Neural cell (in vitro differentiated cells): ENCODE measurements at regions not wholly inside any gene's neighbourhood (a gene's known extent, or its start where the extent isn't known, plus 50 kb on each side); places are given as distances from the start of the nearest gene placed in this dataset.

Source experiments
- H2AFZ ChIP-seq: fragments of 200-600, 300-800 bp; sonication (generic), shearing (Covaris generic); 2 replicates; pipeline ENCODE4 v1.6.0; 2014; ENCODE audit warnings: low read depth, mild to moderate bottlenecking, antibody characterized with exemption, low read length, moderate library complexity
- H3F3A ChIP-seq: fragments of 200-600 bp; shearing (Covaris generic); 2 replicates; pipeline ENCODE4 v1.6.1; 2016; ENCODE audit warnings: mild to moderate bottlenecking, moderate library complexity, mixed read lengths, antibody characterized with exemption, low read length; ENCODE audit not compliant: insufficient read depth, poor library complexity, severe bottlenecking
- H3K27ac ChIP-seq: fragments of 200-600, 300-800 bp; sonication (generic), shearing (Covaris generic); 2 replicates; pipeline ENCODE4 v1.5.1; 2014; ENCODE audit warnings: mild to moderate bottlenecking, low read length, moderate library complexity
- H3K27me3 ChIP-seq: fragments of 300-800, 200-600 bp; sonication (generic), shearing (Covaris generic); 2 replicates; pipeline ENCODE4 v1.6.0; 2014; ENCODE audit warnings: mild to moderate bottlenecking, low read depth, low read length, moderate library complexity; ENCODE audit not compliant: insufficient read depth
- H3K36me3 ChIP-seq: fragments of 300-800, 200-600 bp; sonication (generic), shearing (Covaris generic); 2 replicates; pipeline ENCODE4 v1.5.1; 2014; ENCODE audit warnings: mild to moderate bottlenecking, antibody characterized with exemption, low read length, moderate library complexity; ENCODE audit not compliant: insufficient read depth
- H3K4me2 ChIP-seq: fragments of 300-800, 200-600 bp; sonication (generic), shearing (Covaris generic); 2 replicates; pipeline ENCODE4 v1.6.0; 2014; ENCODE audit warnings: mild to moderate bottlenecking, low read length
- H3K4me3 ChIP-seq: fragments of 300-800, 200-600 bp; sonication (generic), shearing (Covaris generic); 2 replicates; pipeline ENCODE4 v1.5.1; 2014; ENCODE audit warnings: mild to moderate bottlenecking, low read length, moderate library complexity
- H3K79me2 ChIP-seq: fragments of 200-600 bp; shearing (Covaris generic); replicated peaks from 2 replicates; pipeline ENCODE4 v1.6.0; 2014; ENCODE audit warnings: mild to moderate bottlenecking, low read length, moderate library complexity; ENCODE audit not compliant: insufficient read depth
- H3K9ac ChIP-seq: fragments of 300-800, 200-600 bp; sonication (generic), shearing (Covaris generic); 2 replicates; pipeline ENCODE4 v1.6.1; 2016; ENCODE audit warnings: mild to moderate bottlenecking, low read length, mixed read lengths
- H3K9me2 ChIP-seq: fragments of 200-600 bp; shearing (Covaris generic); 2 replicates; pipeline ENCODE4 v1.6.1; 2016; ENCODE audit warnings: mild to moderate bottlenecking, low read length, mixed read lengths; ENCODE audit not compliant: insufficient read depth
- H3K9me3 ChIP-seq: fragments of 200-600, 300-800 bp; sonication (generic), shearing (Covaris generic); 2 replicates; pipeline ENCODE4 v1.6.1; 2016; ENCODE audit warnings: mild to moderate bottlenecking, mixed run types, low read length, moderate library complexity, mixed read lengths
- H4K20me1 ChIP-seq: fragments of 200-600 bp; shearing (Covaris generic); 2 replicates; pipeline ENCODE4 v1.6.1; 2016; ENCODE audit warnings: mild to moderate bottlenecking, mixed run types; ENCODE audit not compliant: insufficient read depth
- CTCF ChIP-seq: fragments of 450-650 bp; IDR thresholded peaks from 2 replicates; pipeline ENCODE4 v1.5.1; 2014; ENCODE audit warnings: antibody characterized with exemption, mild to moderate bottlenecking, moderate library complexity; ENCODE audit not compliant: poor library complexity, severe bottlenecking
- EP300 ChIP-seq: fragments of 450-650 bp; conservative IDR thresholded peaks from 2 replicates; pipeline ENCODE4 v1.6.1; 2014; ENCODE audit warnings: antibody characterized with exemption, mild to moderate bottlenecking, moderate library complexity; ENCODE audit not compliant: poor library complexity, severe bottlenecking
- EZH2 ChIP-seq: fragments of 200-600, 300-800 bp; shearing (Covaris generic), sonication (generic); IDR thresholded peaks from 2 replicates; pipeline ENCODE4 v1.6.1; 2014; ENCODE audit warnings: antibody characterized with exemption, low read length, borderline replicate concordance, mild to moderate bottlenecking; ENCODE audit not compliant: insufficient read depth, poor library complexity, severe bottlenecking
- MXI1 ChIP-seq: fragments of 450-650 bp; conservative IDR thresholded peaks from 2 replicates; pipeline ENCODE4 v1.6.1; 2014; ENCODE audit warnings: antibody characterized with exemption, mild to moderate bottlenecking; ENCODE audit not compliant: poor library complexity, severe bottlenecking
- POLR2AphosphoS5 ChIP-seq: IDR thresholded peaks from 2 replicates; pipeline ENCODE4 v1.6.1; 2012
- RAD21 ChIP-seq: fragments of 450-650 bp; conservative IDR thresholded peaks from 2 replicates; pipeline ENCODE4 v1.6.1; 2014; ENCODE audit warnings: antibody characterized with exemption, mild to moderate bottlenecking, moderate library complexity
- SMC3 ChIP-seq: fragments of 450-650 bp; conservative IDR thresholded peaks from 2 replicates; pipeline ENCODE4 v1.6.1; 2014; ENCODE audit warnings: antibody characterized with exemption, mild to moderate bottlenecking, moderate library complexity; ENCODE audit not compliant: poor library complexity
- TAF1 ChIP-seq: IDR thresholded peaks from 2 replicates; pipeline ENCODE4 v1.6.1; 2012; ENCODE audit warnings: low read depth
- TF ChIP-seq, protein P1 (sequence below): IDR thresholded peaks from 2 replicates; pipeline ENCODE4 v1.6.1; 2012; ENCODE audit warnings: borderline replicate concordance

DNA sequence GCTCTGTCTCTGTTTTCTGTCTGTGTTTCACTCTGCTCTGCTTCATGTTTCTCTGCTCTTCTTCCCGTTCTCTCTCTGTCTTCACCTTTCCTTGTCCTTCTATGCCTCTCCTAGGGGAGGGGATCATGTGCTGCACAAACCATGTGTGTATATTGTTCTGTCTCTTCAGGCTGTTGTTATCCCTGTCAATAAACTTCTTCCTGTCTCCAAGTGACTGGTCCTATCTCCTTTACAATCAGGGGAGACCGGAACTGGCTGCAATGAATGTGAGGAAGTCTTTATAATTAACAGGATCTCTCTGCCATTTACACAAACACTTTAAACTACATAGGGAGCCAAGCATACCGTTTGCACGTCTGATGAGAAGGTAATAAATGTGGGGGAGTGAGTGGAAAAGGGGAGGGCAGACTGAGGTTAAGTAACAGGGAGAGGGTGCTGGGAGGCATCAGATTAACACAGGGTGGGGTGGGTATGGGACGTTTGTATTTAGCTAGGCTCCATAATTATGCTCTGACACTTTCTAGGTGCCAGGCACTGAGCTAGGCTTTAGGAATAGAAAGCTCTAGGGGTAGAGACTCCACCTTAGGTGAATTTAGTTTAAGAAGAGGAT is 626.1 kb downstream of the DHX35 start:
- Histone ChIP-seq H3K79me2 (no peaks in the 10 kb centered on the region), H3K36me3 (no peaks in the 10 kb centered on the region), H3K4me2 (no peak overlapping the region), H2AFZ (no peak overlapping the region), H4K20me1 (no peaks in the 10 kb centered on the region), H3F3A (no peaks in the 10 kb centered on the region), H3K27ac (no peak overlapping the region), H3K9me3 (no peaks in the 10 kb centered on the region), H3K27me3 (no peaks in the 10 kb centered on the region), H3K9me2 (no peaks in the 10 kb centered on the region), H3K9ac (no peak overlapping the region), H3K4me3 (no peak overlapping the region)
- no peak for TF ChIP-seq MXI1
- no peak for TF ChIP-seq RAD21
- no peak for TF ChIP-seq EZH2
- TF ChIP-seq EP300 = no peak
- TF ChIP-seq SMC3 = no peak
- no peak for TF ChIP-seq CTCF
- TF ChIP-seq, protein P1, sequence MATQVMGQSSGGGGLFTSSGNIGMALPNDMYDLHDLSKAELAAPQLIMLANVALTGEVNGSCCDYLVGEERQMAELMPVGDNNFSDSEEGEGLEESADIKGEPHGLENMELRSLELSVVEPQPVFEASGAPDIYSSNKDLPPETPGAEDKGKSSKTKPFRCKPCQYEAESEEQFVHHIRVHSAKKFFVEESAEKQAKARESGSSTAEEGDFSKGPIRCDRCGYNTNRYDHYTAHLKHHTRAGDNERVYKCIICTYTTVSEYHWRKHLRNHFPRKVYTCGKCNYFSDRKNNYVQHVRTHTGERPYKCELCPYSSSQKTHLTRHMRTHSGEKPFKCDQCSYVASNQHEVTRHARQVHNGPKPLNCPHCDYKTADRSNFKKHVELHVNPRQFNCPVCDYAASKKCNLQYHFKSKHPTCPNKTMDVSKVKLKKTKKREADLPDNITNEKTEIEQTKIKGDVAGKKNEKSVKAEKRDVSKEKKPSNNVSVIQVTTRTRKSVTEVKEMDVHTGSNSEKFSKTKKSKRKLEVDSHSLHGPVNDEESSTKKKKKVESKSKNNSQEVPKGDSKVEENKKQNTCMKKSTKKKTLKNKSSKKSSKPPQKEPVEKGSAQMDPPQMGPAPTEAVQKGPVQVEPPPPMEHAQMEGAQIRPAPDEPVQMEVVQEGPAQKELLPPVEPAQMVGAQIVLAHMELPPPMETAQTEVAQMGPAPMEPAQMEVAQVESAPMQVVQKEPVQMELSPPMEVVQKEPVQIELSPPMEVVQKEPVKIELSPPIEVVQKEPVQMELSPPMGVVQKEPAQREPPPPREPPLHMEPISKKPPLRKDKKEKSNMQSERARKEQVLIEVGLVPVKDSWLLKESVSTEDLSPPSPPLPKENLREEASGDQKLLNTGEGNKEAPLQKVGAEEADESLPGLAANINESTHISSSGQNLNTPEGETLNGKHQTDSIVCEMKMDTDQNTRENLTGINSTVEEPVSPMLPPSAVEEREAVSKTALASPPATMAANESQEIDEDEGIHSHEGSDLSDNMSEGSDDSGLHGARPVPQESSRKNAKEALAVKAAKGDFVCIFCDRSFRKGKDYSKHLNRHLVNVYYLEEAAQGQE = no peak
- TF ChIP-seq POLR2AphosphoS5 = no peak
- no peak for TF ChIP-seq TAF1

DNA sequence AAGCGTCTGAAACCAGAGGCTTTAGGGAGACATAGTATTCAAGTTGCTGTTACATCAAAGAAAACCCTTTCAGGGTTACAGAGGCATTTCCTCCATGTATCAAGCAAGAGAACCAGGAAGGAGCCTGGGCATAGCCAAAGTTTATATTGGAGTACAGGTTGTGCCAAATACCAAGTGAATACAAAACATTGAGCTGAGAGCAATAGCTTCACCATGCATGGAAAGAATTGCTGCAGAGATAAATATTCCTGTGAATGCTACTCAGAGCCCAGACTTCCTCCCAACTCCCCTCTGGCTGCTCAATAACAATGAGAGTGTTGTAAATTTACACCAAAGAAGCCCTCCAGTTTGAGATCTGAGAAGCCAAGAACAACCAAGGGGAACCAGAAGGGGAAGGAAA is 618.9 kb downstream of the DHX35 start:
- Histone ChIP-seq H3K4me3 (no peak overlapping the region), H3K9me3 (no peaks in the 10 kb centered on the region), H3K27ac (no peak overlapping the region), H3K36me3 (no peaks in the 10 kb centered on the region), H2AFZ (no peak overlapping the region), H3K9ac (no peak overlapping the region), H3K4me2 (no peak overlapping the region), H4K20me1 (no peaks in the 10 kb centered on the region), H3F3A (no peaks in the 10 kb centered on the region), H3K79me2 (no peaks in the 10 kb centered on the region), H3K27me3 (no peaks in the 10 kb centered on the region), H3K9me2 (no peaks in the 10 kb centered on the region)
- TF ChIP-seq SMC3 = no peak
- no peak for TF ChIP-seq RAD21
- TF ChIP-seq EZH2 = no peak
- no peak for TF ChIP-seq MXI1
- no peak for TF ChIP-seq CTCF
- no peak for TF ChIP-seq POLR2AphosphoS5
- TF ChIP-seq EP300 = no peak
- no peak for TF ChIP-seq TAF1
- TF ChIP-seq, protein P1 = no peak
